ENCODE measurements at regions not wholly inside any gene's neighbourhood (a gene's known extent, or its start where the extent isn't known, plus 50 kb on each side); places are given as distances from the start of the nearest gene placed in this dataset.

DNA sequence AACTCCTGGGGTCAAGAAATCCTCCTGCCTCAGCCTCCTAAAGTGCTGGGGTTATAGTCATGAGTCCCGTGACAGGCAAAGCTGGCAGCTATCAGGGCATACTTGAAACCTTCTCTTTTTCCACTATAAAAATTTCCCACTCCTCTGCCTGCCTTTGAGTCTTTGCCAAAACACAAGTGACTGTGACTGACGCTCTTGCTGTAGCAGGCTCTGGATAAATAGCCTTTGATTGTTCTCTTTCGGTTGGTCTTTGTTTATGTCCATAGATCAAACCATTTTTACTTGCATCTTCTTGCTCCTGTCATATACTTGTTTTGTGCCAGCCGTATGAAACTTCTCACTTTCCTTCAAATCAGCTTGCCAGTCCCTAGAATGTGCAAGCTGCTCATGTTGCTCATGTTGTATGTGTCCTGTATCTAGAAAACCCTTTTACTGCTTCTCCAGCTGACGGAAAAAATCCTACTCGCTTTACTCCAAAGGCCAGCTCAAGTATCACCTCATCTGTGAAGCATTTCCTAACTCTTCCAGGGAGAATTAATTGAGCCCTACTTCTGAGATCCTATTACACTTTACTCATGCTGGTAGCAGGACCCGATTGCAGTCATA, 73.1 kb downstream of the RESF1 start:
- DNase-seq (ENCODE audit: low read depth): no peak
- no peak overlapping the region for H3K4me3 ChIP-seq (ENCODE audit: control insufficient read depth, low read depth, low read length)
- TF ChIP-seq, protein P1, sequence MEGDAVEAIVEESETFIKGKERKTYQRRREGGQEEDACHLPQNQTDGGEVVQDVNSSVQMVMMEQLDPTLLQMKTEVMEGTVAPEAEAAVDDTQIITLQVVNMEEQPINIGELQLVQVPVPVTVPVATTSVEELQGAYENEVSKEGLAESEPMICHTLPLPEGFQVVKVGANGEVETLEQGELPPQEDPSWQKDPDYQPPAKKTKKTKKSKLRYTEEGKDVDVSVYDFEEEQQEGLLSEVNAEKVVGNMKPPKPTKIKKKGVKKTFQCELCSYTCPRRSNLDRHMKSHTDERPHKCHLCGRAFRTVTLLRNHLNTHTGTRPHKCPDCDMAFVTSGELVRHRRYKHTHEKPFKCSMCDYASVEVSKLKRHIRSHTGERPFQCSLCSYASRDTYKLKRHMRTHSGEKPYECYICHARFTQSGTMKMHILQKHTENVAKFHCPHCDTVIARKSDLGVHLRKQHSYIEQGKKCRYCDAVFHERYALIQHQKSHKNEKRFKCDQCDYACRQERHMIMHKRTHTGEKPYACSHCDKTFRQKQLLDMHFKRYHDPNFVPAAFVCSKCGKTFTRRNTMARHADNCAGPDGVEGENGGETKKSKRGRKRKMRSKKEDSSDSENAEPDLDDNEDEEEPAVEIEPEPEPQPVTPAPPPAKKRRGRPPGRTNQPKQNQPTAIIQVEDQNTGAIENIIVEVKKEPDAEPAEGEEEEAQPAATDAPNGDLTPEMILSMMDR (conservative IDR thresholded peaks at IDR 0.05; ENCODE audit: control insufficient read depth, insufficient read depth, low read depth, low read length): no peak

- no peak for DNase-seq (ENCODE audit: low read depth)
- TF ChIP-seq, protein P1 (conservative IDR thresholded peaks at IDR 0.05; ENCODE audit: control insufficient read depth, insufficient read depth, low read depth, low read length): no peak
- no peak overlapping the region for H3K4me3 ChIP-seq (ENCODE audit: control insufficient read depth, low read depth, low read length)
Observed at GRCh38 chr12:32033406-32033805, 73.2 kb upstream of the BICD1 start.

GRCh38 chr12:32034045-32034444, 72.6 kb upstream of the BICD1 start:
- no peak for DNase-seq (ENCODE audit: low read depth)
- H3K4me3 ChIP-seq (ENCODE audit: control insufficient read depth, low read depth, low read length): no peak overlapping the region
- TF ChIP-seq, protein P1 (conservative IDR thresholded peaks at IDR 0.05; ENCODE audit: control insufficient read depth, insufficient read depth, low read depth, low read length): no peak

DNA sequence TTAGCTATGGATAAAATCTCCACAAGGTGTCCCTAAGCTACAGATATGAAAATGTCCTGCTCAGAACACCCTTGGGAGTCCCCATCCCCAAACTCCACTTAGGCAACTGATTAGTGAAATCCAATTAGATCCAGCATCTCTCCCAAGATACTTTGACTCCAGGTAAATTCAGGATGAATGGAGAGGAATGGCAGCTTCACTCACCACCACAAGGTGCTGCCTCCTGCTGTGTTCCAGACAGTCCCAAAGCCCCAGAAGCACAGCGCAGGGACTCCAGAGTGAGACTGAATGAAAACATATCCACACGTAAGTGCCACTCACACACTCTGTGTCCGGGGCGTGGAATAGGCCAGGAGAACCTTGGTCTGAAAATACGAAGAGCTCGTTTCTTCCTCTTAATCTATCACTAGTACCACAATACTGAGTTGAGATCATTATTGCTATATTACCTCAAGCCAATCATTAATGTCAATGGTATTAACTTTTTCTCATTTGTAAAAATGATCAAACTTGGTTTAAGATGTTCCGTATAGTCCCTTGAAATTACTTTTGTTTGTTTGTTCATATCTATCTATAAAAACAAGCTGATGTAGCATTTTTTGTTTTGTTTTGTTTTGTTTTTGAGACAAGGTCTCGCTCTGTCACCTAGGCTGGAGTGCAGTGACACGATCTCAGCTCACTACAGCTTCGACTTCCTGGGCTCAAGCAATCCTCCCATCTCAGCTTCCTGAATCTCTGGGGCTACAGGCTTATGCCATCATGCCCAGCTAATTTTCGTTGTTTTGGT, 70.0 kb upstream of the BICD1 start:
- no peak for DNase-seq (ENCODE audit: low read depth)
- TF ChIP-seq, protein P1 (conservative IDR thresholded peaks at IDR 0.05; ENCODE audit: control insufficient read depth, insufficient read depth, low read depth, low read length): no peak
- no peak overlapping the region for H3K4me3 ChIP-seq (ENCODE audit: control insufficient read depth, low read depth, low read length)

- peak; percentile 22 for DNase-seq (ENCODE audit: low read depth)
- TF ChIP-seq, protein P1 (conservative IDR thresholded peaks at IDR 0.05; ENCODE audit: control insufficient read depth, insufficient read depth, low read depth, low read length): no peak
- no peak overlapping the region for H3K4me3 ChIP-seq (ENCODE audit: control insufficient read depth, low read depth, low read length)
Observed at GRCh38 chr12:32039347-32039746, 67.3 kb upstream of the BICD1 start.

DNA sequence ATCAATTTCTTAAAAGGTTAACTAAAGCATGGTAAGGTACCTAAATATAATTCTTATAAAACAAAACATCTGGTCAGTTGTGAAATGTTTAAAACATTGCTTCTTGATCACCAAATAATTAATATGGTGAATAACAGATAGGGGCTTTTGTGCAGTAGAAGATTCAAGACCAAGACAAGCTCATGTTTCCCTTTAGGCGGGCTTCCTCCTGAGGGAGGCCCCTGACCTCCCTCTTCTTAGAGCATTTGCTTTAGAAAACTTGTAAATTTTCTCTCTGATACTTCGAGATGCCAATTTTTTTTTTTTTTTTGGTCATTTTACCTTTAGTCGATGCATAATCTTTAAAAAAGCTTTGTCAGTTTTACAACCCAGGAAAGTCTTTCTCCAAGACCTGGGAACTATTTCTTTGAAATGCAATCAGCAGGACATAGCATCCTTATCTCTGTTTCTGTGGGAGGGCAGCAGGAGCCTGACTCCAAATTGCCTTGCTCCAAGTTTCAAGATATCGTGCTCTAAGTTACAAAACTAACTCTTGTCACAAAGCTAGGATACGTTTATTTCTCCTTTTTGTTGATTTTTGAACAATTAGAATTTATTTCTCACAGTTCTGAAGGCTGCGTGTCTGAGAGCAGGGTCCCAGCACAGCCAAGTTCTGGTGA, 66.6 kb upstream of the BICD1 start:
- no peak for DNase-seq (ENCODE audit: low read depth)
- TF ChIP-seq, protein P1 (conservative IDR thresholded peaks at IDR 0.05; ENCODE audit: control insufficient read depth, insufficient read depth, low read depth, low read length): no peak
- no peak overlapping the region for H3K4me3 ChIP-seq (ENCODE audit: control insufficient read depth, low read depth, low read length)

Data from fibroblast of mammary gland (primary cell).